ENCODE measurements at regions not wholly inside any gene's neighbourhood (a gene's known extent, or its start where the extent isn't known, plus 50 kb on each side); places are given as distances from the start of the nearest gene placed in this dataset.

DNA sequence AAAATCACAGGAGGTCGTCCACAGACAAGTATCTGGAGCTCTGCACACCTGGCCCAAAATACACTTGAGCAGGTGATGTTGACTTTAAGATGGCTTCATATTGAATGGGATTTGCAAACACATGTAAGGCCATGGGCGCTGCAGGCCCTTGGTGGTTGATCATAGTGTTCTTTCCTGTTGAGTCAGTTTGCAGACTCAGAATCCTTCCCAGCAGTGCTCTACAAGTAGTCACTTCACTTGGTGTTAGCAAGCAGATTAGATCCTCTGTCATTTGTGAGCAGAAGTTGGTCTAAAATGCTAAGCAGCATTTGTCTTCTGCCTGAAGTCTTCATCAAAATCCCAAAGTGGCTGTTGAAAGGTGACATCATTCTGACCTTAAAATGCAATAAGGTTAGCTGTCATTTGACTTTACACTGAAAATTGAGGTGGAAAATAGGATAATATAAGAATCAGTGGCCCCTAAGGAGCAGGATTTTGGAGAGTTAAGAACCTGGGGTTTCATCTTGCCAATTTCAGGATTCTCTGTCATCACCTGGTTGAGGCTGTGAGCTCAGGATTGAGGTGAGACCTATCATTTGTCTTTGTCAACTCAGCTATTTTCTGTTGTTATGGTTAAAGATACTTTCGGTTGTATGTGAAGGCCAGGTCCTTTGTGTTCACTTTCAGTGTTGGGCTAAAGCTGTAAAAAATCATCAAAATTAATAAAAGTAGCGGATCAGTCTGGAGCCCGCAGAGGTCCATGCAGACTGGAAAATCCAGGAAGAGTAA is 114.5 kb downstream of the LRRC70 start:
- TF ChIP-seq CTCF (IDR thresholded peaks at IDR 0.05) (no peak), EZH2phosphoT487 (IDR thresholded peaks at IDR 0.05) (no peak), EZH2 (IDR thresholded peaks at IDR 0.05) (no peak)
